GM12875 (cell line): ENCODE measurements at regions not wholly inside any gene's neighbourhood (a gene's known extent, or its start where the extent isn't known, plus 50 kb on each side); places are given as distances from the start of the nearest gene placed in this dataset.

Experiments used
- H3K4me3 ChIP-seq: one replicate; pipeline ENCODE4 v1.5.1; 2011; ENCODE audit warnings: low read depth, low read length, control low read depth
- TF ChIP-seq, protein P1 (sequence below): IDR thresholded peaks from 2 replicates; pipeline ENCODE4 v1.5.1; 2011; ENCODE audit warnings: low read depth, mild to moderate bottlenecking, control low read depth, inconsistent platforms, low read length, moderate library complexity, borderline replicate concordance; ENCODE audit not compliant: insufficient read depth

DNA sequence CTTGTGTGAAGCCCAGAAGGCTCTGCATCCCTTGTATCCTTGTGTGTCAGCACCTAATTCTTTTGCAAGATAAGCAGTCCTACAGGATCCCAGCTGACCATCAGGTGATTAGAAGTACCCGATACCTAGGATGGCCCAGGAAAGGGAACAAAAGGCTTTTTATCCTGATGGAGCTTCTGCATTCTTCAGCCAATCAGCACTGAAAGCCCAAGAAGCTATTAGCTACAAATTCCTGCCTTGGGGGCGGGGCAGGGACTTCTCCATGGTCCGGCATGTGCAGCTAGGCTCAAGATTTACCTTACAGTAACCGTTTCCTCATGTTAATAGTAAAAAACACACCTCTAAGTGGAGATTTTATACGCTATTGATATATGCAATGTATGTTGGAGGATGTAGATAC lies 264.6 kb upstream of the THUMPD2 start:
- TF ChIP-seq, protein P1, sequence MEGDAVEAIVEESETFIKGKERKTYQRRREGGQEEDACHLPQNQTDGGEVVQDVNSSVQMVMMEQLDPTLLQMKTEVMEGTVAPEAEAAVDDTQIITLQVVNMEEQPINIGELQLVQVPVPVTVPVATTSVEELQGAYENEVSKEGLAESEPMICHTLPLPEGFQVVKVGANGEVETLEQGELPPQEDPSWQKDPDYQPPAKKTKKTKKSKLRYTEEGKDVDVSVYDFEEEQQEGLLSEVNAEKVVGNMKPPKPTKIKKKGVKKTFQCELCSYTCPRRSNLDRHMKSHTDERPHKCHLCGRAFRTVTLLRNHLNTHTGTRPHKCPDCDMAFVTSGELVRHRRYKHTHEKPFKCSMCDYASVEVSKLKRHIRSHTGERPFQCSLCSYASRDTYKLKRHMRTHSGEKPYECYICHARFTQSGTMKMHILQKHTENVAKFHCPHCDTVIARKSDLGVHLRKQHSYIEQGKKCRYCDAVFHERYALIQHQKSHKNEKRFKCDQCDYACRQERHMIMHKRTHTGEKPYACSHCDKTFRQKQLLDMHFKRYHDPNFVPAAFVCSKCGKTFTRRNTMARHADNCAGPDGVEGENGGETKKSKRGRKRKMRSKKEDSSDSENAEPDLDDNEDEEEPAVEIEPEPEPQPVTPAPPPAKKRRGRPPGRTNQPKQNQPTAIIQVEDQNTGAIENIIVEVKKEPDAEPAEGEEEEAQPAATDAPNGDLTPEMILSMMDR: no peak
- no peak overlapping the region for H3K4me3 ChIP-seq

DNA sequence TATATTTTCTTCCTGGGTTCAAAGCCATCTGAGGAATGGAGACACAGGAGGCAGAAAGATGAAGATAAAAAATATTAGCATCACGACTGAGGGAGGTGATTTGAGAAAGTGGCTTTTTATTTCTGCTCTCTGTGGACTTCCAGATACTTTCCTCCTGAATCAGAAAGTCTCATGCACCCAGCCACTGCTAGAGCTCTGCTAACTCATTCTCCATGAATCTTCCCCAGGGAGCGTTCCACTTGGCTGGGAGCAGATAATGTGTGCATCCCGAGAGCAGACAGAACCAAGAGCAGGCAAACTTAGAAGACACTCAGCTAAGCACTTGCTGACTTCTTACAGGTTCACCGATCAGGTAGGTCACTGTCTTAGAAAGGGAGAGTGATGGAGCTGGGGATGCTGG lies 264.1 kb upstream of the THUMPD2 start:
- no peak overlapping the region for H3K4me3 ChIP-seq
- TF ChIP-seq, protein P1: no peak

DNA sequence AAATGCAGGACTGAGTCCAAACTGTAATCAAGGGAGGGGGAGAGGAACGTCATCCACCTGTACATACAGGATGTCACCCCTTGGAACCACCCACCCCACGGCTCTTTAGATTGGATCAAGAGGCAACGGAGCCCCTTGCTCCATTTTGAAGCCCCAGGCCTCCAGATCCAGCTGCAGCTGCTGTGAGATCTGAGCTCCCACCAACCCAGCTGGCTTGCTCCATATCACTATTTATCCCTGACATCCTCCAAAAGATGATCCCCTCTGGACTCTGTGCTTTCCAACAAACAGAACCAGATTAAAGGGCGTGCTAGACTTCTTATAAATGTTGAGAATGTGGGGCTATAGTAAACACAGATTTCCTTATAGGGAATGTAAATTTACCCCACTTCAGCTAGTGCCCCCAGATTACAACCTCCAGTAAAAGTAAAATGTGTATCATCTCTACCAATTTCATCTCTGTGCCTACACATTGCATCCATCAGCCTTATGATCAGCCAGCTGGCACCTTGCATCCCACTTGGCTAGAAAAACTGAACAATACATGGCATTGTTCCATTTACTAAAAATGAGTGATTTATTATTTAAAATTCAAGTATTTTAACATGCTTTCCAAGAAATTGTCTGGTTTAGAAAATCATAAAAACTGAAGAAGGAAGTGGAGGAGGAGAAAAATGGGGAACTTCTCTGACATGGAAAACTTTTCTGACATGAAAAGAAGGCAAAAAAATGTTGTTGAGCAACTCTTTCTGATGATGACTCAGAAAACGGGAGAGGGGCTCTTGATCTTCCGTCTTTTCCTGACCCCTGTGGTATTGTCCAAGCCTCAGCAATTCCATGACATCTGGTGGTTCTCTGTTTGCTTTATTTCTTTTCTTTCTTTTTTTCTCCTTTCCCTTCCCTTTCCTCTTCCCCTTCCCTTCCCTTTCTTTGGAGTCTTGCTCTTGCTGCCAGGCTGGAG lies 262.6 kb upstream of the THUMPD2 start:
- no peak overlapping the region for H3K4me3 ChIP-seq
- TF ChIP-seq, protein P1: no peak

DNA sequence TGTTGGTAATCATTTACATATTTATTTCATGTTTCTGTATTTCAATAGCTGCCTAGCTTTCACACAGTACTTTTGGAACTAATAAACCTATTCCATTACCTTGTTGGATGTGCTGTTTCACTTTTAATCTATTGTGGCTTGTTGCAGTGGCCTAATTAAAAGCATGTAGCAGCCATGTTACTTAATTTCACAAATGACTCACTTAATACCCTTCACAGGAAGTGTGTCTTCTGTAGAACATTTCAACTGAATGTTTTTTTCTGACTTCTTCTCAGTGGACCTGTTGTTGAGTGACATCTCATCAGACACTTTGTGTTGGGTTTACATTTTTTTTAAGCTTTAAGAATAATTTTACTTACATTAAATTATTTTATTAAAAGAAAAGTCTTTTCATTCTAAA lies 260.5 kb upstream of the THUMPD2 start:
- TF ChIP-seq, protein P1: no peak
- H3K4me3 ChIP-seq: no peak overlapping the region

DNA sequence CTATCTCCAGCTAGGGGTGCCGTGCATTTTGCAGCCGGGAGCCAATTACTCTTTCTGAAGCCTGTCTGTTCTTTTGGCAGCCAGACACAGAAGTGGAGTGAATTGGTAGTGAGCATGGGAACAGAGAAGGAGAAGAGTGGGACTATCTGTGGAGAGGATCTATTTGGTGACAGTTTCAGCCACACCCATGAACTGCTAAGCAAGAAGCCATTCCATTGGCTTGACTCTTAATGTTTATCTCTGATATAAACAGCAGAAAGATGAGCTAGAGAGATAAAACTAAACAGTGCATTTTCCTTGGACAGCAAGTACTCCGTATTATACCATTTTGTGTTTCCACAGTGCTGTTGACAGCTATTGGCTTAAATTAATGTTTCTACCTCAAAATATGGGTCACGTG lies 259.6 kb upstream of the THUMPD2 start:
- TF ChIP-seq, protein P1: no peak

DNA sequence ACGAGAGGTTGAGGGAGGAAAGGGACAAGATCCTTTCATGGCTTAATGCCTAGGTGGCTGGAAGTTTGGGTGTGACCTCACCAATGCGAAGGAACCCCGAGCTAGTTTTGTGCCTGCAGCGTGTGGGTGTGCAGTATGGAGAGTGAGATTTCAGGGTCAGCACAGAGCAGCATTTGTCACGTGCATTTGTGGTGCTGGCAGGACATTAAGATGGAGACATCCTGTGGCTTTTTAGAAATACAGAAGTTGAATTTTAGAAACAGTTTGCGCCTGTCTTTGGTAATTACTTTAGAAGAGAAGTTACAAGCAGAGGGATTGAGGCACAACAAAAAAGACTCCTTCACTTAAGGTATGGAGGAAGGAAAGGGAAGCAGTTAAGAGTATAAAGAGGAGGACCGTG lies 258.2 kb upstream of the THUMPD2 start:
- no peak overlapping the region for H3K4me3 ChIP-seq
- TF ChIP-seq, protein P1: no peak

More for the DNA sequence above, 259.6 kb upstream of the THUMPD2 start:
- no peak overlapping the region for H3K4me3 ChIP-seq

DNA sequence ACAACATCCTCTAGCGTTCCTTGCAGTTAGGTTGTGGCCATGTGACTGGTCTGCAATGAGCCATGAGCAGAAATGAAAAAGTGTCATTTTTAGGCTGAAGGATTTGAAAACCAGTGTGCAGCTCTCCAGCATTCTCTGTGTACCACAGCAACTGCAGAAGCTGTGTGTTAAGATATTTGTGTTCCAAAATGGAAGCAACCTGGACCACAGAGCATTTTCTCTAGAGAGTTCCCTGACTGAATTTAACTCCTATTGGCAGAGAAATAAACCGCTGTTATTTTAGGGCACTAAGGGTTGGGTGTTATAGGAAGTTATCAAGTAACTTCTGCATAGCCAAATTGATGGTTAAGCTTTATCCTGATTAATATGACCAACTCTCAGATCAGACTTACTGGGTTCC lies 257.2 kb upstream of the THUMPD2 start:
- TF ChIP-seq, protein P1: no peak
- H3K4me3 ChIP-seq: no peak overlapping the region
